GM10266 (cell line): ENCODE measurements at regions not wholly inside any gene's neighbourhood (a gene's known extent, or its start where the extent isn't known, plus 50 kb on each side); places are given as distances from the start of the nearest gene placed in this dataset.

Experiments used
- DNase-seq: peaks from one replicate; pipeline ENCODE4 v3.0.0; 2012; ENCODE audit errors: extremely low spot score
- CTCF ChIP-seq: IDR thresholded peaks from 2 replicates; pipeline ENCODE4 v1.5.1; 2012; ENCODE audit warnings: mild to moderate bottlenecking, low read depth; ENCODE audit not compliant: control insufficient read depth, insufficient read depth; ENCODE audit errors: missing control alignments

- DNase-seq, result no peak
- TF ChIP-seq CTCF, result no peak
Measured at GRCh38 chr22:25383892-25384291, 164.5 kb downstream of the CRYBB2 start.

GRCh38 chr22:25386538-25386884 is 167.1 kb downstream of the CRYBB2 start:
- no peak for DNase-seq
- no peak for TF ChIP-seq CTCF

- no peak for DNase-seq
Measured at GRCh38 chr22:25388415-25388814, 169.0 kb downstream of the CRYBB2 start.

GRCh38 chr22:25388866-25389540 is 169.6 kb downstream of the CRYBB2 start:
- no peak for TF ChIP-seq CTCF
- no peak for DNase-seq

More at GRCh38 chr22:25388415-25388814, 169.0 kb downstream of the CRYBB2 start:
- TF ChIP-seq CTCF, result no peak

GRCh38 chr22:25389541-25389919 is 170.1 kb downstream of the CRYBB2 start:
- DNase-seq, result no peak
- no peak for TF ChIP-seq CTCF

- DNase-seq, result no peak
- no peak for TF ChIP-seq CTCF
Measured at GRCh38 chr22:25390297-25391240, 171.1 kb downstream of the CRYBB2 start.

GRCh38 chr22:25392584-25392983 is 171.9 kb upstream of the GRK3 start:
- no peak for TF ChIP-seq CTCF
- DNase-seq, result no peak
